Lower leg skin (tissue), 3 donors: ENCODE measurements at regions not wholly inside any gene's neighbourhood (a gene's known extent, or its start where the extent isn't known, plus 50 kb on each side); places are given as distances from the start of the nearest gene placed in this dataset.

Source experiments
- CTCF ChIP-seq, 3 donors: fragments of 450-650 bp; IDR thresholded peaks; one replicate each; pipeline ENCODE4 v1.5.1; 2016; ENCODE audit warnings: antibody characterized with exemption in 3 of 3, mild to moderate bottlenecking in 3 of 3, moderate library complexity in 2 of 3
- POLR2A ChIP-seq, 2 donors: fragments of 450-650 bp; IDR thresholded peaks; one replicate each; pipeline ENCODE4 v1.6.1; 2016 to 2017; ENCODE audit warnings: antibody characterized with exemption in 2 of 2, mild to moderate bottlenecking in 1 of 2, moderate library complexity in 1 of 2

- TF ChIP-seq CTCF (IDR thresholded peaks at IDR 0.05) (no peak), POLR2A (IDR thresholded peaks at IDR 0.05) (no peak)
Measured at GRCh38 chr15:53847745-53848144, 88.3 kb upstream of the WDR72 start.
